Left ventricle myocardium inferior (tissue), 1 donor: ENCODE measurements at regions not wholly inside any gene's neighbourhood (a gene's known extent, or its start where the extent isn't known, plus 50 kb on each side); places are given as distances from the start of the nearest gene placed in this dataset.

Experiments used
- DNase-seq: peaks from one replicate; pipeline ENCODE4 v3.0.0-alpha.2; 2020
- H3K27ac ChIP-seq: fragments of 200-600 bp; replicated peaks from 2 replicates; pipeline ENCODE4 v1.8.0; 2021
- H3K27me3 ChIP-seq: fragments of 200-600 bp; 2 replicates; pipeline ENCODE4 v1.8.0; 2021; ENCODE audit warnings: low read depth
- H3K36me3 ChIP-seq: fragments of 200-600 bp; 2 replicates; pipeline ENCODE4 v1.8.0; 2021
- H3K4me1 ChIP-seq: fragments of 200-600 bp; 2 replicates; pipeline ENCODE4 v1.8.0; 2021
- H3K4me3 ChIP-seq: fragments of 200-600 bp; 2 replicates; pipeline ENCODE4 v1.8.0; 2021; ENCODE audit warnings: mild to moderate bottlenecking, moderate library complexity
- H3K9me3 ChIP-seq: fragments of 200-600 bp; replicated peaks from 2 replicates; pipeline ENCODE4 v1.8.0; 2021
- CTCF ChIP-seq: fragments of 200-600 bp; IDR thresholded peaks from 2 replicates; pipeline ENCODE4 v1.8.0; 2021; ENCODE audit warnings: antibody characterized with exemption, mild to moderate bottlenecking, borderline replicate concordance
- intact Hi-C: fragments of 100-400 bp; cut with micrococcal nuclease; formaldehyde crosslinking; loops from one replicate; pipeline ENCODE4 v1.11.0; 2022
- donor health status: DM: no; HTN: yes; CAD: no; lungs with severe emphysema.

GRCh38 chr18:78927156-78927555 is 52.5 kb upstream of the SALL3 start:
- H3K9me3 ChIP-seq, result peaks cover 12% of the 10 kb centered on the region
- no peaks in the 10 kb centered on the region for H3K4me1 ChIP-seq
- H3K27me3 ChIP-seq, result peaks cover 48% of the 10 kb centered on the region
- H3K36me3 ChIP-seq, result no peaks in the 10 kb centered on the region
- intact Hi-C loops, result no loop called here
- no peak for DNase-seq
- no peak for TF ChIP-seq CTCF
- H3K4me3 ChIP-seq, result no peak overlapping the region
- H3K27ac ChIP-seq, result no peak overlapping the region

- H3K27ac ChIP-seq, result no peak overlapping the region
- H3K27me3 ChIP-seq, result peaks cover 48% of the 10 kb centered on the region
- intact Hi-C loops, result no loop called here
- no peaks in the 10 kb centered on the region for H3K36me3 ChIP-seq
- no peak for TF ChIP-seq CTCF
- H3K4me3 ChIP-seq, result no peak overlapping the region
- no peak for DNase-seq
- no peaks in the 10 kb centered on the region for H3K4me1 ChIP-seq
- H3K9me3 ChIP-seq, result peaks cover 12% of the 10 kb centered on the region
Observed at GRCh38 chr18:78927616-78928015, 52.0 kb upstream of the SALL3 start.

GRCh38 chr18:78928076-78928475 is 51.5 kb upstream of the SALL3 start:
- Histone ChIP-seq H3K4me3 (no peak overlapping the region), H3K4me1 (no peaks in the 10 kb centered on the region), H3K9me3 (peaks cover 12% of the 10 kb centered on the region), H3K36me3 (no peaks in the 10 kb centered on the region), H3K27me3 (peaks cover 45% of the 10 kb centered on the region), H3K27ac (no peak overlapping the region)
- intact Hi-C loops, result no loop called here
- no peak for TF ChIP-seq CTCF
- no peak for DNase-seq

GRCh38 chr18:78929516-78929915 is 50.1 kb upstream of the SALL3 start:
- Histone ChIP-seq H3K4me3 (no peak overlapping the region), H3K27ac (no peak overlapping the region), H3K9me3 (peaks cover 12% of the 10 kb centered on the region), H3K27me3 (peaks cover 45% of the 10 kb centered on the region), H3K36me3 (no peaks in the 10 kb centered on the region), H3K4me1 (no peaks in the 10 kb centered on the region)
- TF ChIP-seq CTCF, result no peak
- intact Hi-C loops, result no loop called here
- DNase-seq, result no peak
